Spleen (tissue), 11 donors: ENCODE measurements at regions not wholly inside any gene's neighbourhood (a gene's known extent, or its start where the extent isn't known, plus 50 kb on each side); places are given as distances from the start of the nearest gene placed in this dataset.
"Not testable (repeated sequence)": the region's sequence is repeated elsewhere in the genome, so short reads cannot be mapped to it uniquely, and the experiment has no call there.

Experiments used
- DNase-seq: peaks from one replicate; pipeline ENCODE4 v3.0.0-alpha.2; 2020
- H3K27ac ChIP-seq, 8 donors: fragments of 200-600 bp; sonication (generic) in 7 of 8; 1 replicate in 4 of 8; 2 replicates in 4 of 8; pipeline versions ENCODE4 v1.5.0 to v1.8.0; 2016 to 2021; ENCODE audit warnings: inconsistent platforms in 4 of 8, mild to moderate bottlenecking in 4 of 8, moderate library complexity in 1 of 8
- H3K27me3 ChIP-seq, 7 donors: fragments of 200-600 bp; sonication (generic) in 6 of 7; replicated peaks in 1 of 7; 1 replicate in 4 of 7; 2 replicates in 3 of 7; pipeline versions ENCODE4 v1.5.0 to v1.8.0; 2016 to 2021; ENCODE audit warnings: inconsistent platforms in 3 of 7, mild to moderate bottlenecking in 1 of 7
- H3K36me3 ChIP-seq, 6 donors: fragments of 200-600 bp; sonication (generic) in 5 of 6; 1 replicate in 4 of 6; 2 replicates in 2 of 6; pipeline versions ENCODE4 v1.5.0 to v1.8.0; 2016 to 2021; ENCODE audit warnings: inconsistent platforms in 2 of 6
- H3K4me1 ChIP-seq, 6 donors: fragments of 200-600 bp; sonication (generic) in 5 of 6; 1 replicate in 3 of 6; 2 replicates in 3 of 6; pipeline versions ENCODE4 v1.5.0 to v1.8.0; 2016 to 2021; ENCODE audit warnings: inconsistent platforms in 3 of 6
- H3K4me3 ChIP-seq, 8 donors: fragments of 200-600 bp; sonication (generic) in 7 of 8; 1 replicate in 4 of 8; 2 replicates in 4 of 8; pipeline versions ENCODE4 v1.5.0 to v1.8.0; 2016 to 2021; ENCODE audit warnings: inconsistent platforms in 4 of 8, mild to moderate bottlenecking in 4 of 8, moderate library complexity in 2 of 8
- H3K9me3 ChIP-seq, 8 donors: fragments of 200-600 bp; sonication (generic) in 7 of 8; 1 replicate in 4 of 8; 2 replicates in 4 of 8; pipeline versions ENCODE4 v1.5.0 to v1.8.0; 2016 to 2021; ENCODE audit warnings: inconsistent platforms in 4 of 8
- CTCF ChIP-seq, 11 experiments: fragments of 200-600 bp in 7 of 11; fragments of 450-650 bp in 4 of 11; sonication (generic) in 4 of 11; IDR thresholded peaks in 8 of 11; conservative IDR thresholded peaks in 3 of 11; 1 replicate in 7 of 11; 2 replicates in 4 of 11; pipeline versions ENCODE4 v1.4.0 to v1.8.0; 2016 to 2021; ENCODE audit warnings: antibody characterized with exemption in 11 of 11, inconsistent platforms in 4 of 11, mild to moderate bottlenecking in 1 of 11
- POLR2A ChIP-seq, 3 donors: fragments of 450-650 bp; IDR thresholded peaks; one replicate each; pipeline ENCODE4 v1.5.1; 2017; ENCODE audit warnings: antibody characterized with exemption in 3 of 3, mild to moderate bottlenecking in 1 of 3
- POLR2AphosphoS5 ChIP-seq, 3 donors: sonication (generic); formaldehyde crosslinking; IDR thresholded peaks; one replicate each; pipeline ENCODE4 v1.5.1; 2017; ENCODE audit warnings: antibody characterized with exemption in 3 of 3
- WGBS, 5 donors: extraction: QIAGEN DNeasy Blood & Tissue Kit in 3 of 5; methylation state at CpG; one replicate each; pipeline versions ENCODE4 v1.1.5 to v1.1.7; 2013 to 2018; 5-methylcytosine and 5-hydroxymethylcytosine counted together
- intact Hi-C: fragments of 100-400 bp; cut with DNase I; formaldehyde crosslinking; loops from one replicate; pipeline ENCODE4 v1.15.0; 2023; ENCODE audit warnings: low total_unique reads
- donor health status: healthy with polysubstance abuse.
- donor health status: DM: no; HTN: no; CAD: no; lungs with moderate emphysema.
- donor health status: DM: no; HTN: no; CAD: no.
- donor health status: Bipolar disorder and iron deficiency.
- donor health status: healthy.
- donor health status: DM: no; HTN: no; CAD: no.
- donor health status: DM: yes; HTN: yes; CAD: no.

- intact Hi-C loops, result no loop called here
- Histone ChIP-seq H3K4me3 (no peak overlapping the region), H3K36me3 (no peaks in the 10 kb centered on the region), H3K4me1 (peaks cover 8 to 53% (median 34%) of the 10 kb centered on the region in 6 donors), H3K9me3 (no peaks in the 10 kb centered on the region), H3K27ac (peak overlapping the region in 5 of 8 donors; percentile 77 to 91 (median 85)), H3K27me3 (no peaks in the 10 kb centered on the region)
- no peak for DNase-seq
- WGBS, 5 donors, result 79 to 91% (median 84%) methylated on average over 6 of the region's 6 CpGs
- TF ChIP-seq POLR2A (IDR thresholded peaks at IDR 0.05) (no peak), POLR2AphosphoS5 (IDR thresholded peaks at IDR 0.05) (no peak), CTCF (IDR thresholded peaks at IDR 0.05 in 8 of 11, conservative IDR thresholded peaks at IDR 0.05 in 3 of 11) (no peak)
Measured at GRCh38 chr12:4141348-4142270, 132.0 kb upstream of the CCND2 start.

- no peaks in the 10 kb centered on the region for H3K9me3 ChIP-seq
- DNase-seq, result no peak
- 79 to 93% (median 91%) methylated on average over 8 of the region's 8 CpGs for WGBS, 5 donors
- no peaks in the 10 kb centered on the region for H3K27me3 ChIP-seq
- TF ChIP-seq CTCF (IDR thresholded peaks at IDR 0.05 in 8 of 11, conservative IDR thresholded peaks at IDR 0.05 in 3 of 11), result no peak
- no peaks in the 10 kb centered on the region for H3K36me3 ChIP-seq
- peak overlapping the region in 1 of 8 donors; percentile 7 for H3K27ac ChIP-seq
- H3K4me3 ChIP-seq, result no peak overlapping the region
- peaks cover 11 to 53% (median 35%) of the 10 kb centered on the region in 6 donors for H3K4me1 ChIP-seq
- intact Hi-C loops, result no loop called here
Measured at GRCh38 chr12:4140581-4141301, 132.8 kb upstream of the CCND2 start.

- Histone ChIP-seq H3K4me3 (no peak overlapping the region), H3K36me3 (no peaks in the 10 kb centered on the region), H3K27me3 (no peaks in the 10 kb centered on the region), H3K9me3 (no peaks in the 10 kb centered on the region), H3K27ac (no peak overlapping the region), H3K4me1 (peaks cover 11 to 63% (median 40%) of the 10 kb centered on the region in 6 donors)
- intact Hi-C loops, result loop anchor here (10.0 kb wide), 1 partner anchor 126 kb away; no protein-coding TSS in a partner anchor
- no peak for DNase-seq
- 59 to 76% (median 70%) methylated on average over 3 of the region's 3 CpGs for WGBS, 5 donors
- TF ChIP-seq POLR2AphosphoS5 (IDR thresholded peaks at IDR 0.05) (no peak), CTCF (IDR thresholded peaks at IDR 0.05 in 8 of 11, conservative IDR thresholded peaks at IDR 0.05 in 3 of 11) (no peak), POLR2A (IDR thresholded peaks at IDR 0.05) (no peak)
Measured at GRCh38 chr12:4139191-4139590, 134.4 kb upstream of the CCND2 start.

GRCh38 chr12:4138532-4138931 is 135.0 kb upstream of the CCND2 start:
- not testable (repeated sequence) for DNase-seq, H3K27ac ChIP-seq, H3K36me3 ChIP-seq, H3K27me3 ChIP-seq, H3K4me3 ChIP-seq, H3K9me3 ChIP-seq
- intact Hi-C loops, result loop anchor here (10.0 kb wide), 1 partner anchor 126 kb away; no protein-coding TSS in a partner anchor
- 90 to 96% (median 94%) methylated on average over 3 of the region's 3 CpGs for WGBS, 5 donors
- H3K4me1 ChIP-seq, result peaks cover 11 to 63% (median 40%) of the 10 kb centered on the region in 6 donors
